Right lung (tissue), 2 donors: ENCODE measurements at regions not wholly inside any gene's neighbourhood (a gene's known extent, or its start where the extent isn't known, plus 50 kb on each side); places are given as distances from the start of the nearest gene placed in this dataset.
A peak's percentile ranks its signal among the peaks of the same experiment; 100 is the strongest.
"Not testable (repeated sequence)": the region's sequence is repeated elsewhere in the genome, so short reads cannot be mapped to it uniquely, and the experiment has no call there.

Experiments
- DNase-seq, 2 donors: peaks; one replicate each; pipeline ENCODE4 v3.0.0-alpha.2; 2013

- DNase-seq: no peak
Measured at GRCh38 chr4:54852054-54852453, 194.3 kb downstream of the KIT start.

GRCh38 chr4:54844911-54845310 is 187.2 kb downstream of the KIT start:
- DNase-seq: no peak

GRCh38 chr4:54843946-54844345 is 186.2 kb downstream of the KIT start:
- DNase-seq: no peak

GRCh38 chr4:54843106-54843505 is 185.3 kb downstream of the KIT start:
- no peak for DNase-seq

GRCh38 chr4:54842656-54843055 is 184.9 kb downstream of the KIT start:
- no peak for DNase-seq

GRCh38 chr4:54842226-54842625 is 184.5 kb downstream of the KIT start:
- no peak for DNase-seq

GRCh38 chr4:54840992-54841768 is 183.4 kb downstream of the KIT start:
- no peak for DNase-seq

- DNase-seq: no peak
Measured at GRCh38 chr4:54840430-54840829, 182.7 kb downstream of the KIT start.

- DNase-seq: no peak
Measured at GRCh38 chr4:54838301-54838700, 180.5 kb downstream of the KIT start.

GRCh38 chr4:54837576-54838140 is 179.9 kb downstream of the KIT start:
- DNase-seq: peak in 1 of 2 donors; percentile 26

GRCh38 chr4:54828361-54828760 is 170.6 kb downstream of the KIT start:
- not testable (repeated sequence) for DNase-seq

GRCh38 chr4:54823616-54824015 is 165.9 kb downstream of the KIT start:
- no peak for DNase-seq

- DNase-seq: no peak
Measured at GRCh38 chr4:54819034-54819433, 161.3 kb downstream of the KIT start.

- no peak for DNase-seq
Measured at GRCh38 chr4:54818481-54818880, 160.7 kb downstream of the KIT start.

- no peak for DNase-seq
Measured at GRCh38 chr4:54813674-54814073, 155.9 kb downstream of the KIT start.

- no peak for DNase-seq
Measured at GRCh38 chr4:54806351-54806750, 148.6 kb downstream of the KIT start.

GRCh38 chr4:54802336-54802735 is 144.6 kb downstream of the KIT start:
- no peak for DNase-seq

- DNase-seq: no peak
Measured at GRCh38 chr4:54800831-54801530, 143.2 kb downstream of the KIT start.

GRCh38 chr4:54794579-54794978 is 136.8 kb downstream of the KIT start:
- DNase-seq: no peak

- no peak for DNase-seq
Measured at GRCh38 chr4:54793856-54794422, 136.2 kb downstream of the KIT start.
